GM23338 (cell line): ENCODE measurements at regions not wholly inside any gene's neighbourhood (a gene's known extent, or its start where the extent isn't known, plus 50 kb on each side); places are given as distances from the start of the nearest gene placed in this dataset.

Experiments used
- ATAC-seq: fragments of 200-7000 bp; cut with Tn5 transposase; 3 replicates; pipeline ENCODE4 v1.9.1; 2020
- DNase-seq: peaks from one replicate; pipeline ENCODE4 v3.0.0-alpha.2; 2015; ENCODE audit warnings: low spot score
- H2AFZ ChIP-seq: fragments of 200-600 bp; sonication (generic); 2 replicates; pipeline ENCODE4 v1.8.0; 2016; ENCODE audit warnings: antibody characterized with exemption, mild to moderate bottlenecking, moderate library complexity
- H3F3A ChIP-seq: fragments of 200-600 bp; sonication (generic); replicated peaks from 2 replicates; pipeline ENCODE4 v1.8.0; 2017; ENCODE audit warnings: antibody characterized with exemption, mixed run types, low read depth
- H3K27ac ChIP-seq: fragments of 200-600 bp; sonication (generic); 2 replicates; pipeline ENCODE4 v1.6.1; 2016; ENCODE audit warnings: low read depth
- H3K27me3 ChIP-seq: fragments of 200-600 bp; sonication (generic); 2 replicates; pipeline ENCODE4 v1.8.0; 2016; ENCODE audit warnings: mild to moderate bottlenecking, mixed run types, moderate library complexity; ENCODE audit not compliant: insufficient read depth
- H3K36me3 ChIP-seq: fragments of 200-600 bp; sonication (generic); 2 replicates; pipeline ENCODE4 v1.8.0; 2016; ENCODE audit warnings: mild to moderate bottlenecking; ENCODE audit not compliant: insufficient read depth
- H3K4me1 ChIP-seq: fragments of 200-600 bp; sonication (generic); 2 replicates; pipeline ENCODE4 v1.8.0; 2016; ENCODE audit warnings: mild to moderate bottlenecking, moderate library complexity; ENCODE audit not compliant: insufficient read depth
- H3K4me2 ChIP-seq: fragments of 200-600 bp; sonication (generic); 2 replicates; pipeline ENCODE4 v1.7.1; 2017; ENCODE audit warnings: mixed run types
- H3K4me3 ChIP-seq: fragments of 200-600 bp; sonication (generic); 2 replicates; pipeline ENCODE4 v1.6.1; 2016; ENCODE audit warnings: mixed run types
- H3K79me2 ChIP-seq: fragments of 200-600 bp; sonication (generic); replicated peaks from 2 replicates; pipeline ENCODE4 v1.8.0; 2017; ENCODE audit warnings: mild to moderate bottlenecking; ENCODE audit not compliant: insufficient read depth
- H3K9me2 ChIP-seq: fragments of 200-600 bp; sonication (generic); 2 replicates; pipeline ENCODE4 v1.8.0; 2017; ENCODE audit not compliant: insufficient read depth
- H4K20me1 ChIP-seq: fragments of 200-600 bp; sonication (generic); replicated peaks from 2 replicates; pipeline ENCODE4 v1.8.0; 2017; ENCODE audit warnings: mild to moderate bottlenecking; ENCODE audit not compliant: insufficient read depth
- H3K27ac Mint-ChIP-seq: 2 replicates; pipeline ENCODE4 v1.8.0; 2020; ENCODE audit warnings: inconsistent platforms, mild to moderate bottlenecking, moderate library complexity, mixed read lengths
- H3K27me3 Mint-ChIP-seq: 3 replicates; pipeline ENCODE4 v1.8.0; 2022; ENCODE audit warnings: low read depth, mild to moderate bottlenecking, moderate library complexity, mixed read lengths, inconsistent platforms; ENCODE audit not compliant: insufficient read depth, poor library complexity
- H3K36me3 Mint-ChIP-seq: 3 replicates; pipeline ENCODE4 v1.8.0; 2021; ENCODE audit warnings: low read depth, mild to moderate bottlenecking, inconsistent platforms, moderate library complexity, mixed read lengths
- H3K4me1 Mint-ChIP-seq: 3 replicates; pipeline ENCODE4 v1.8.0; 2020; ENCODE audit warnings: mild to moderate bottlenecking, inconsistent platforms, mixed read lengths
- H3K4me3 Mint-ChIP-seq: 3 replicates; pipeline ENCODE4 v1.8.0; 2021; ENCODE audit warnings: moderate library complexity, mild to moderate bottlenecking, inconsistent platforms, mixed read lengths
- H3K9me3 Mint-ChIP-seq: 3 replicates; pipeline ENCODE4 v1.8.0; 2020; ENCODE audit warnings: moderate library complexity, mild to moderate bottlenecking, inconsistent platforms, mixed read lengths
- CREB1 ChIP-seq: fragments of 250-450 bp; sonication (Bioruptor Pico); IDR thresholded peaks from 2 replicates; pipeline ENCODE4 v1.5.0; 2020; ENCODE audit warnings: low read depth, mild to moderate bottlenecking, moderate library complexity
- EZH2 ChIP-seq: fragments of 200-600 bp; sonication (generic); IDR thresholded peaks from one replicate; pipeline ENCODE4 v1.8.0; 2017; ENCODE audit warnings: antibody characterized with exemption, mild to moderate bottlenecking, low read depth; ENCODE audit not compliant: unreplicated experiment
- EZH2phosphoT487 ChIP-seq: fragments of 200-600 bp; sonication (generic); IDR thresholded peaks from one replicate; pipeline ENCODE4 v1.8.1; 2018; ENCODE audit warnings: antibody characterized with exemption; ENCODE audit not compliant: unreplicated experiment
- JUNB ChIP-seq: IDR thresholded peaks from one replicate; pipeline ENCODE4 v1.6.1; 2016; ENCODE audit warnings: antibody characterized with exemption; ENCODE audit not compliant: unreplicated experiment
- POLR2AphosphoS5 ChIP-seq: IDR thresholded peaks from 2 replicates; pipeline ENCODE4 v1.6.1; 2016; ENCODE audit warnings: antibody characterized with exemption, low read depth
- STAT1 ChIP-seq: IDR thresholded peaks from one replicate; pipeline ENCODE4 v1.6.1; 2016; ENCODE audit warnings: antibody characterized with exemption; ENCODE audit not compliant: unreplicated experiment
- ZNF114 ChIP-seq: fragments of 250-450 bp; sonication (Bioruptor Pico); IDR thresholded peaks from 2 replicates; pipeline ENCODE4 v1.5.0; 2020; ENCODE audit warnings: mild to moderate bottlenecking, moderate library complexity
- TF ChIP-seq, protein P1 (sequence below): IDR thresholded peaks from 2 replicates; pipeline ENCODE4 v1.6.1; 2016; ENCODE audit warnings: antibody characterized with exemption
- TF ChIP-seq, protein P2 (sequence below): IDR thresholded peaks from one replicate; pipeline ENCODE4 v1.6.1; 2018; ENCODE audit warnings: antibody characterized with exemption; ENCODE audit not compliant: unreplicated experiment

DNA sequence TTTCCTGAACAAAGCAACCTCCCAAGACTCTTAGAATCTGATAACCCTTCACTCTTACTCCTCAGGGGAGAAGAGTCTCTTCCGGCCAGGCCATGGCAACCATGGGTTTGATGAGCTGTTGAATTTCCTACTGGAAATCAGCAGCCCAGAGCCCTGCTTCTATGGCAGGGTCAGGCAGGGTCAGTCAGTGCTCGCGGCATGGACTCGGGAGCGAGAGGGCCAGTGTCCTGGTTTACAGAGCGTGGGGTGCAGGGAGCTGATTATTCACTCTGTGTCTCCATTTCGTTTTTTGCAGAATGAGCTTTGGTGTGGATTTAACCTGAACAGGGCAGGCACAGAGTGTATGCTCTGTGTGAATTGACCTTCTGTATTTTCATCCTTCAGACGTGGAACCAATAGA, 340.6 kb upstream of the SFSWAP start (continued):
- TF ChIP-seq, protein P1, sequence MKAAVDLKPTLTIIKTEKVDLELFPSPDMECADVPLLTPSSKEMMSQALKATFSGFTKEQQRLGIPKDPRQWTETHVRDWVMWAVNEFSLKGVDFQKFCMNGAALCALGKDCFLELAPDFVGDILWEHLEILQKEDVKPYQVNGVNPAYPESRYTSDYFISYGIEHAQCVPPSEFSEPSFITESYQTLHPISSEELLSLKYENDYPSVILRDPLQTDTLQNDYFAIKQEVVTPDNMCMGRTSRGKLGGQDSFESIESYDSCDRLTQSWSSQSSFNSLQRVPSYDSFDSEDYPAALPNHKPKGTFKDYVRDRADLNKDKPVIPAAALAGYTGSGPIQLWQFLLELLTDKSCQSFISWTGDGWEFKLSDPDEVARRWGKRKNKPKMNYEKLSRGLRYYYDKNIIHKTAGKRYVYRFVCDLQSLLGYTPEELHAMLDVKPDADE = no peak
- TF ChIP-seq, protein P2, sequence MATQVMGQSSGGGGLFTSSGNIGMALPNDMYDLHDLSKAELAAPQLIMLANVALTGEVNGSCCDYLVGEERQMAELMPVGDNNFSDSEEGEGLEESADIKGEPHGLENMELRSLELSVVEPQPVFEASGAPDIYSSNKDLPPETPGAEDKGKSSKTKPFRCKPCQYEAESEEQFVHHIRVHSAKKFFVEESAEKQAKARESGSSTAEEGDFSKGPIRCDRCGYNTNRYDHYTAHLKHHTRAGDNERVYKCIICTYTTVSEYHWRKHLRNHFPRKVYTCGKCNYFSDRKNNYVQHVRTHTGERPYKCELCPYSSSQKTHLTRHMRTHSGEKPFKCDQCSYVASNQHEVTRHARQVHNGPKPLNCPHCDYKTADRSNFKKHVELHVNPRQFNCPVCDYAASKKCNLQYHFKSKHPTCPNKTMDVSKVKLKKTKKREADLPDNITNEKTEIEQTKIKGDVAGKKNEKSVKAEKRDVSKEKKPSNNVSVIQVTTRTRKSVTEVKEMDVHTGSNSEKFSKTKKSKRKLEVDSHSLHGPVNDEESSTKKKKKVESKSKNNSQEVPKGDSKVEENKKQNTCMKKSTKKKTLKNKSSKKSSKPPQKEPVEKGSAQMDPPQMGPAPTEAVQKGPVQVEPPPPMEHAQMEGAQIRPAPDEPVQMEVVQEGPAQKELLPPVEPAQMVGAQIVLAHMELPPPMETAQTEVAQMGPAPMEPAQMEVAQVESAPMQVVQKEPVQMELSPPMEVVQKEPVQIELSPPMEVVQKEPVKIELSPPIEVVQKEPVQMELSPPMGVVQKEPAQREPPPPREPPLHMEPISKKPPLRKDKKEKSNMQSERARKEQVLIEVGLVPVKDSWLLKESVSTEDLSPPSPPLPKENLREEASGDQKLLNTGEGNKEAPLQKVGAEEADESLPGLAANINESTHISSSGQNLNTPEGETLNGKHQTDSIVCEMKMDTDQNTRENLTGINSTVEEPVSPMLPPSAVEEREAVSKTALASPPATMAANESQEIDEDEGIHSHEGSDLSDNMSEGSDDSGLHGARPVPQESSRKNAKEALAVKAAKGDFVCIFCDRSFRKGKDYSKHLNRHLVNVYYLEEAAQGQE = no peak
- TF ChIP-seq ZNF114 (CRISPR knock-in tag) (no peak), STAT1 (no peak), CREB1 (CRISPR knock-in tag) (no peak), POLR2AphosphoS5 (no peak), EZH2 (no peak)

DNA sequence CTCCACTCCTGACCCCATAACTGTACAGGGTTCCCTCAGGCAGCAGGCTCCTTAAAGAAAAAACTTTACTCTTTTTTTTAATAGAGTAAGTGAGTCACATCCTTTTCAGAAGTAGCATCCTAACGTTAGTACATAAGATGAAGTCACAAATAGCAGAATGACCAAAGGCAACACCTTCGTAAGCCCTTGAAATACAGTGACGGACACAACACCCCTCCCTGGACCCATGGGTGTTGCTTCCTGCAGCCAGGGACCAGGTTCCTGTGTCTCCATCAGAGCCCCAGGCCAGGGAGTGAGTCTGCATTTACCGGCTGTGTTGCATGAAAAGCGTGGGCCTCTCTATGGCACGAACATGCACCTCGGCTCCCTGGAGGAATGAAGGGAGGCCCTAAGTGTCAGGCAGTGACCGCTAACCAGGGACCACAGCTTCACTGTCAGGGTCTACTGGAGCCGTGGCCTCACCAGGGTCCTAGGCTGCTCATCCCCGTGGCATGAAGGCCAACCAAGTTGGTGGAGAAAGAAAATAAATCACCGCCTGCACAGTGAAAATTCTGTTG, 340.0 kb upstream of the SFSWAP start:
- Histone ChIP-seq H3K4me2 (no peak overlapping the region), H2AFZ (no peak overlapping the region), H3K36me3 (no peaks in the 10 kb centered on the region), H3F3A (no peaks in the 10 kb centered on the region), H3K9me2 (no peaks in the 10 kb centered on the region), H3K4me3 (no peak overlapping the region), H3K4me1 (no peaks in the 10 kb centered on the region), H4K20me1 (no peaks in the 10 kb centered on the region), H3K79me2 (no peaks in the 10 kb centered on the region), H3K27me3 (no peaks in the 10 kb centered on the region), H3K27ac (no peak overlapping the region)
- H3K27me3 Mint-ChIP-seq = peaks cover 8% of the 10 kb centered on the region
- H3K27ac Mint-ChIP-seq = no peak overlapping the region
- H3K9me3 Mint-ChIP-seq = no peaks in the 10 kb centered on the region; the same call in 2 of the 3 replicates
- H3K4me3 Mint-ChIP-seq = no peak overlapping the region
- H3K36me3 Mint-ChIP-seq = no peaks in the 10 kb centered on the region; the same call in 2 of the 3 replicates
- no peak for DNase-seq
- TF ChIP-seq EZH2phosphoT487 = no peak
- TF ChIP-seq ZNF114 (CRISPR knock-in tag) = no peak
- TF ChIP-seq CREB1 (CRISPR knock-in tag) = no peak
- TF ChIP-seq POLR2AphosphoS5 = no peak
- TF ChIP-seq JUNB = no peak
- TF ChIP-seq EZH2 = no peak
- TF ChIP-seq STAT1 = no peak
- TF ChIP-seq, protein P1 = no peak
- peaks cover 3% of the 10 kb centered on the region; the same call in 1 of the 3 replicates for H3K4me1 Mint-ChIP-seq
- no peak for ATAC-seq
